Stimulated activated CD4-positive, alpha-beta T cell treated with anti-CD3 and anti-CD28 coated beads, Interleukin-4, amount 100 ng/mL, for 48 hours (primary cell): ENCODE measurements at regions not wholly inside any gene's neighbourhood (a gene's known extent, or its start where the extent isn't known, plus 50 kb on each side); places are given as distances from the start of the nearest gene placed in this dataset.
"Not testable (repeated sequence)": the region's sequence is repeated elsewhere in the genome, so short reads cannot be mapped to it uniquely, and the experiment has no call there.

ENCODE experiments used
- DNase-seq, 2 donors: peaks; one replicate each; pipeline ENCODE4 v3.0.0-alpha.2; 2020; ENCODE audit warnings: low read depth in 2 of 2

GRCh38 chr2:176763851-176764404, 448.7 kb upstream of the HNRNPA3 start:
- DNase-seq, result no peak

- no peak for DNase-seq
Measured at GRCh38 chr2:176764921-176765320, 447.7 kb upstream of the HNRNPA3 start.

GRCh38 chr2:176766005-176766404, 446.6 kb upstream of the HNRNPA3 start:
- DNase-seq, result no peak

GRCh38 chr2:176768185-176768584, 444.4 kb upstream of the HNRNPA3 start:
- DNase-seq, result no peak

GRCh38 chr2:176769021-176769420, 443.6 kb upstream of the HNRNPA3 start:
- no peak for DNase-seq

GRCh38 chr2:176769499-176770370, 442.9 kb upstream of the HNRNPA3 start:
- no peak for DNase-seq

- DNase-seq, result no peak
Measured at GRCh38 chr2:176772816-176773215, 439.8 kb upstream of the HNRNPA3 start.

GRCh38 chr2:176774766-176775451, 437.7 kb upstream of the HNRNPA3 start:
- no peak for DNase-seq

GRCh38 chr2:176777262-176777661, 435.3 kb upstream of the HNRNPA3 start:
- no peak for DNase-seq

GRCh38 chr2:176779917-176780316, 432.7 kb upstream of the HNRNPA3 start:
- no peak for DNase-seq

GRCh38 chr2:176780348-176780747, 432.2 kb upstream of the HNRNPA3 start:
- no peak for DNase-seq

GRCh38 chr2:176781570-176782217, 430.9 kb upstream of the HNRNPA3 start:
- no peak for DNase-seq

- no peak for DNase-seq
Measured at GRCh38 chr2:176784633-176785200, 427.9 kb upstream of the HNRNPA3 start.

- no peak for DNase-seq
Measured at GRCh38 chr2:176789751-176790150, 422.8 kb upstream of the HNRNPA3 start.

GRCh38 chr2:176790468-176790867, 422.1 kb upstream of the HNRNPA3 start:
- no peak for DNase-seq

GRCh38 chr2:176793792-176794191, 418.8 kb upstream of the HNRNPA3 start:
- no peak for DNase-seq

GRCh38 chr2:176794392-176794791, 418.2 kb upstream of the HNRNPA3 start:
- DNase-seq, result no peak

- no peak for DNase-seq
Measured at GRCh38 chr2:176795823-176796222, 416.8 kb upstream of the HNRNPA3 start.

GRCh38 chr2:176796677-176797076, 415.9 kb upstream of the HNRNPA3 start:
- DNase-seq, result not testable (repeated sequence)

- DNase-seq, result no peak
Measured at GRCh38 chr2:176804392-176804791, 408.2 kb upstream of the HNRNPA3 start.

- DNase-seq, result no peak
Measured at GRCh38 chr2:176805345-176805744, 407.2 kb upstream of the HNRNPA3 start.

- no peak for DNase-seq
Measured at GRCh38 chr2:176812246-176812775, 400.3 kb upstream of the HNRNPA3 start.
